ENCODE measurements at regions not wholly inside any gene's neighbourhood (a gene's known extent, or its start where the extent isn't known, plus 50 kb on each side); places are given as distances from the start of the nearest gene placed in this dataset.

DNA sequence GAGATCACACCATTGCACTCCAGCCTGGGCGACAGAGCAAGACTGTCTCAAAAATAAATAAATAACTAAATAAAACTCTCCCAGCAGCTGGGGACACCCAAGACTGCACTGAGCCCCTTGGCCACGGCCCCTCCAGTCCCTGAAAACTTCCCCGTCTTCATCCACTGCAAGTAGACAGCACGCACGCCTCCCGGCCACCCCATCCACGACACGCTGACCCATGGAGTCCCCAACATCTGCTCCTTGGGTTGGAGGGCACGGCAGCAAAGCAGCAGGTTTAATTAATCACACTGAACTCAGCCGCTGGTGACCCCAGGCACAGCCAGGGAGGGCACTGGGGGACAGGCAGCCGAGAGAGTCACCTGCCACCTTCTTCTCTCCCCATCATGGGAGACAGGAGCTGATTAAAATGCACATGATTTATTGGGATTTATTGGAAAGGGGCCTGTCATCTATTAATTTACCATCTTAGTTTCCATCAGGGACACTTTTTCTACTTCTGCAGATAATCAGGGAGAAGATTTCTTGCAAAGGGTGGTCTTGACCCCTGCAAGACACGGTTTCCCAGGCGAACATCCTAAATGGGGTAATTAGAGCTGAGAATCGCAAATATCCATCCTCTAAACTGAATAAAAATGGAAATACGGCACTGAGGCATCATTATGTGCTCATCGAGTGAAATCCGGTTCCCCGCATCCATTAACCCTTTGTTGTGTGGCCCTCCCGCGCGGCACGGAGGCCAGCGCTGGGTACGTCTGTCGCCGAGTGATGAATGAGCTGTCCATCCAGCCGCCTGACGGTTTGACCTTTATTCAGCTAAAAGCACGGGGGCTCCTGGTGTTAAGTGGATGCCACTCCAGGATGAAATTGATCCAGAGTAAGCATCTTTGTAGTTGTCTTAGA, 178.3 kb downstream of the BRD1 start:
- H3K4me3 ChIP-seq = no peak overlapping the region
- Mint-ChIP-seq H3K27ac (no peak overlapping the region), H3K4me3 (no peak overlapping the region), H3K36me3 (ENCODE audit: low read depth) (no peaks in the 10 kb centered on the region), H3K27me3 (ENCODE audit: insufficient read depth, low read depth, poor library complexity) (no peaks in the 10 kb centered on the region), H3K4me1 (peaks cover under 1% of the 10 kb centered on the region; the same call in 1 of the 3 replicates), H3K9me3 (no peaks in the 10 kb centered on the region)
- H3K79me2 ChIP-seq (replicated peaks; ENCODE audit: insufficient read depth) = no peaks in the 10 kb centered on the region
- H2AFZ ChIP-seq = no peak overlapping the region
- TF ChIP-seq NANOG (IDR thresholded peaks at IDR 0.05; ENCODE audit: borderline replicate concordance) (no peak), STAT1 (IDR thresholded peaks at IDR 0.05; ENCODE audit: unreplicated experiment) (no peak), EZH2 (IDR thresholded peaks at IDR 0.05; ENCODE audit: low read depth, unreplicated experiment) (no peak), ZNF462 (CRISPR knock-in tag; IDR thresholded peaks at IDR 0.05) (no peak), ZNF114 (CRISPR knock-in tag; IDR thresholded peaks at IDR 0.05) (no peak), CTCF (conservative IDR thresholded peaks at IDR 0.05; ENCODE audit: low read depth in 2 of 2) (no peak), CREB1 (CRISPR knock-in tag; IDR thresholded peaks at IDR 0.05; ENCODE audit: low read depth) (no peak), JUNB (IDR thresholded peaks at IDR 0.05; ENCODE audit: unreplicated experiment) (no peak), ZNF331 (CRISPR knock-in tag; IDR thresholded peaks at IDR 0.05; ENCODE audit: low read depth) (no peak), POLR2AphosphoS5 (IDR thresholded peaks at IDR 0.05; ENCODE audit: low read depth) (no peak), EZH2phosphoT487 (IDR thresholded peaks at IDR 0.05; ENCODE audit: unreplicated experiment) (no peak)
- TF ChIP-seq, protein P1, sequence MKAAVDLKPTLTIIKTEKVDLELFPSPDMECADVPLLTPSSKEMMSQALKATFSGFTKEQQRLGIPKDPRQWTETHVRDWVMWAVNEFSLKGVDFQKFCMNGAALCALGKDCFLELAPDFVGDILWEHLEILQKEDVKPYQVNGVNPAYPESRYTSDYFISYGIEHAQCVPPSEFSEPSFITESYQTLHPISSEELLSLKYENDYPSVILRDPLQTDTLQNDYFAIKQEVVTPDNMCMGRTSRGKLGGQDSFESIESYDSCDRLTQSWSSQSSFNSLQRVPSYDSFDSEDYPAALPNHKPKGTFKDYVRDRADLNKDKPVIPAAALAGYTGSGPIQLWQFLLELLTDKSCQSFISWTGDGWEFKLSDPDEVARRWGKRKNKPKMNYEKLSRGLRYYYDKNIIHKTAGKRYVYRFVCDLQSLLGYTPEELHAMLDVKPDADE (IDR thresholded peaks at IDR 0.05) = no peak
- TF ChIP-seq, protein P2, sequence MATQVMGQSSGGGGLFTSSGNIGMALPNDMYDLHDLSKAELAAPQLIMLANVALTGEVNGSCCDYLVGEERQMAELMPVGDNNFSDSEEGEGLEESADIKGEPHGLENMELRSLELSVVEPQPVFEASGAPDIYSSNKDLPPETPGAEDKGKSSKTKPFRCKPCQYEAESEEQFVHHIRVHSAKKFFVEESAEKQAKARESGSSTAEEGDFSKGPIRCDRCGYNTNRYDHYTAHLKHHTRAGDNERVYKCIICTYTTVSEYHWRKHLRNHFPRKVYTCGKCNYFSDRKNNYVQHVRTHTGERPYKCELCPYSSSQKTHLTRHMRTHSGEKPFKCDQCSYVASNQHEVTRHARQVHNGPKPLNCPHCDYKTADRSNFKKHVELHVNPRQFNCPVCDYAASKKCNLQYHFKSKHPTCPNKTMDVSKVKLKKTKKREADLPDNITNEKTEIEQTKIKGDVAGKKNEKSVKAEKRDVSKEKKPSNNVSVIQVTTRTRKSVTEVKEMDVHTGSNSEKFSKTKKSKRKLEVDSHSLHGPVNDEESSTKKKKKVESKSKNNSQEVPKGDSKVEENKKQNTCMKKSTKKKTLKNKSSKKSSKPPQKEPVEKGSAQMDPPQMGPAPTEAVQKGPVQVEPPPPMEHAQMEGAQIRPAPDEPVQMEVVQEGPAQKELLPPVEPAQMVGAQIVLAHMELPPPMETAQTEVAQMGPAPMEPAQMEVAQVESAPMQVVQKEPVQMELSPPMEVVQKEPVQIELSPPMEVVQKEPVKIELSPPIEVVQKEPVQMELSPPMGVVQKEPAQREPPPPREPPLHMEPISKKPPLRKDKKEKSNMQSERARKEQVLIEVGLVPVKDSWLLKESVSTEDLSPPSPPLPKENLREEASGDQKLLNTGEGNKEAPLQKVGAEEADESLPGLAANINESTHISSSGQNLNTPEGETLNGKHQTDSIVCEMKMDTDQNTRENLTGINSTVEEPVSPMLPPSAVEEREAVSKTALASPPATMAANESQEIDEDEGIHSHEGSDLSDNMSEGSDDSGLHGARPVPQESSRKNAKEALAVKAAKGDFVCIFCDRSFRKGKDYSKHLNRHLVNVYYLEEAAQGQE (IDR thresholded peaks at IDR 0.05; ENCODE audit: unreplicated experiment) = no peak
- no peaks in the 10 kb centered on the region for H3K9me2 ChIP-seq (ENCODE audit: insufficient read depth)
- no peaks in the 10 kb centered on the region for H3F3A ChIP-seq (replicated peaks; ENCODE audit: low read depth)
- H3K4me2 ChIP-seq = no peak overlapping the region
- no peaks in the 10 kb centered on the region for H4K20me1 ChIP-seq (replicated peaks; ENCODE audit: insufficient read depth)
- H3K27me3 ChIP-seq (ENCODE audit: insufficient read depth) = no peaks in the 10 kb centered on the region
- DNase-seq (ENCODE audit: low spot score) (no peak), ATAC-seq (no peak)
- H3K27ac ChIP-seq (ENCODE audit: low read depth) = no peak overlapping the region
- H3K4me1 ChIP-seq (ENCODE audit: insufficient read depth) = no peaks in the 10 kb centered on the region
- no peaks in the 10 kb centered on the region for H3K36me3 ChIP-seq (ENCODE audit: insufficient read depth)

Data from GM23338 (cell line).